ENCODE measurements at regions not wholly inside any gene's neighbourhood (a gene's known extent, or its start where the extent isn't known, plus 50 kb on each side); places are given as distances from the start of the nearest gene placed in this dataset.
A peak's percentile ranks its signal among the peaks of the same experiment; 100 is the strongest.

DNA sequence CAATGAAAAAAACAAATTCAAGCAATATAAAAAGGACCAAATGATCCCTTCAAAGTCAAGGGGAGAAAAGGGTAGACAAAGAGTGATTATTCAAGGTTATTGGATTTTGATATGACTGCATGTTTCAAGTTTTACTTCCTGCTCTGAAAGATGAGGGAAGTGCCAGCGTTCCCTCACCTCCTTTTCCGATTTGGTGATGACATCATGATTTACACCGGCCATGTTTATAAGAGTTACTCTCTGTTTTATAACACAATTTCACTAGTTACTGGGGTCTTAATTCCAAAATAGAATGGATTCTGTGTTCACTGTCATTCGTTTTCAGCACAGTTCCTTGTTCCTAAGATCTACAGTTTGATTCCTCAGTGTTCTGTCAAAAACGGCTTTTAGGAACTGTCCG, 60.5 kb upstream of the CPXM2 start:
- DNase-seq (ENCODE audit: low read depth, low spot score): no peak

DNA sequence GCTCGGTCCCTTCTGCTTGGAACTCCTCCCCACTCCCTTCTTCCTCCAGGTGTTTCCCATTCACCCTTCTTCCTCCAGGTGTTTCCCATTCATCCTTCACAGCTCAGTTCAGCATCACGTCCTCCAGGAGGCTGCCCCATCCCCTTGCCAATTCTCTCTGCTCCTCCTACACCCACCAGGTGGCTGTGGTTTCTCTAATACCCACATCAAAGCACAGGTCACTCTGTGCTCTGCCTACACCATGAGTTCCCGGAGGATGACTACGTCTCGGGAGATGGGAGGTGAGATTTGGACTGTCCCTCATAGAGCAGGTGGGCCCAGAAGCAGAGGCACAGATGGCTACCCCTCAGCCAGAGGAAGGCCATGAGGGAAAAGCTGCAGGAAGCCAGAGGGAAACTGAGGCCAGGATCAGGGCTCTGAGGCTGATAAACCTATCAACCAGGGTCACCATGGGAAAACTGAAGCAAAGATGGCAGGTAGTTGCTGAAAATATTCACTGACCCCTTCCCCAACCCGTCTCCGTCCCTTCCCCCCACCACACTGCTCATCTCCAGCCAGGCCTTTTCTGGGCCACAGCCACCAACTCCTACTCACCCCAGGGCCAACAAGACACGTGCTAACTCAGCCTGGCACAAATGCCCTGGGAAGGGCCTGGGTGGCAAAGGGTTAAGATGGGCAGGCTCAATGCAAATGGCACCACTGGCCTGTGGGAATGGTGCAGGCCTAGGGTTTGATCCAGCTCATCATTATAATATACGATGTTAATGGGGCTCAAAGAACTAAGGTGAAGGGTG, 56.6 kb upstream of the CPXM2 start:
- no peak for DNase-seq (ENCODE audit: low read depth, low spot score)

- no peak for DNase-seq (ENCODE audit: low read depth, low spot score)
These were observed 53.8 kb upstream of the CPXM2 start for GRCh38 chr10:123945325-123945920.

GRCh38 chr10:123944661-123945060, 53.1 kb upstream of the CPXM2 start:
- no peak for DNase-seq (ENCODE audit: low read depth, low spot score)

- no peak for DNase-seq (ENCODE audit: low read depth, low spot score)
These were observed 51.7 kb upstream of the CPXM2 start for GRCh38 chr10:123943307-123943706.

DNA sequence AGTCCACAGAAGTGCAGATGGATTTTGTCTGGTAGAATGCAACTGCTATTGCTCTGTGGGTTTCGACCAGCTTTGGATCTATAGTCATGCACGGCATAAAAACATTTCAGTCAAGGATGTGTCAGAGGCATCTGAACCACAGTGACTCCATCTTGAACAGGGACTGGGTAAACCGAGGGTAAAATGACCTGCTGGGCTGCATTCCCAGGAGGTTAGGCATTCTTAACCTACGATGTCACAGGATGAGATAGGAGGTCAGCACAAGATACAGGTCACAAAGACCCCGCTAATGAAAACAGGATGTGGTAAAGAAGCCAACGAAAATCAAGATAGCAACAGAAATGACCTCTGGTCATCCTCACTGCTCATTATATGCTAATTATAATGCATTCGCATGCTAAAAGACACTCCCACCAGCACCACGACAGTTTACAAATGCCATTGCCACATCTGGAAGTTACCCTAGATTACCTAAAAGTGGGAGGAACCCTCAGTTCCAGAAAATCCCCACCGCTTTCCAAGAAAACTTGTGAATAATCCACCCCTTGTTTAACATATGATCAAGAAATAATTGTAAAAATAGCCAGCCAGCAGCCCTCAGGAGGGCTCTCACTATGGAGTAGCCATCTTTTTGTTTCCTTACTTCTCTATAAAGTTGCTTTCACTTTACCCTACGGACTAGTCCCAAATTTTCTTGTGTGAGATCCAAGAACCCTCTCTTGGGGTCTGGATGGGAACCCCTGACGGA, 50.7 kb upstream of the CPXM2 start:
- peak; percentile 44 for DNase-seq (ENCODE audit: low read depth, low spot score)

Data from ELF-1 (cell line).